ENCODE measurements at regions not wholly inside any gene's neighbourhood (a gene's known extent, or its start where the extent isn't known, plus 50 kb on each side); places are given as distances from the start of the nearest gene placed in this dataset.

- H3K9me3 ChIP-seq = no peaks in the 10 kb centered on the region
- TF ChIP-seq CTCF (IDR thresholded peaks at IDR 0.05) = no peak
- H3K4me1 ChIP-seq = no peaks in the 10 kb centered on the region
- no peak overlapping the region for H3K27ac ChIP-seq
- ATAC-seq = peak in 1 of 2 donors; percentile 53
- no peak overlapping the region for H3K4me3 ChIP-seq
- no peaks in the 10 kb centered on the region for H3K27me3 ChIP-seq (ENCODE audit: low read depth)
- no peak for DNase-seq
- intact Hi-C loops (cut with DNase I) = no loop called here
- H3K36me3 ChIP-seq = no peaks in the 10 kb centered on the region
Observed at GRCh38 chr10:94111367-94111766, 117.6 kb downstream of the PLCE1 start.

- H3K4me3 ChIP-seq = no peak overlapping the region
- intact Hi-C loops (cut with DNase I) = no loop called here
- no peaks in the 10 kb centered on the region for H3K4me1 ChIP-seq
- no peaks in the 10 kb centered on the region for H3K9me3 ChIP-seq
- no peaks in the 10 kb centered on the region for H3K27me3 ChIP-seq (ENCODE audit: low read depth)
- H3K36me3 ChIP-seq = no peaks in the 10 kb centered on the region
- DNase-seq (no peak), ATAC-seq (no peak)
- TF ChIP-seq CTCF (IDR thresholded peaks at IDR 0.05) = no peak
- H3K27ac ChIP-seq = no peak overlapping the region
Observed at GRCh38 chr10:94112321-94112720, 118.6 kb downstream of the PLCE1 start.

GRCh38 chr10:94115725-94116124 lies 122.0 kb downstream of the PLCE1 start:
- DNase-seq = no peak
- intact Hi-C loops (cut with DNase I) = no loop called here
- Histone ChIP-seq H3K27me3 (ENCODE audit: low read depth) (no peaks in the 10 kb centered on the region), H3K4me1 (no peaks in the 10 kb centered on the region), H3K36me3 (no peaks in the 10 kb centered on the region), H3K9me3 (no peaks in the 10 kb centered on the region), H3K4me3 (no peak overlapping the region), H3K27ac (no peak overlapping the region)
- ATAC-seq = no peak
- TF ChIP-seq CTCF (IDR thresholded peaks at IDR 0.05) = no peak

- H3K4me3 ChIP-seq = no peak overlapping the region
- no peak overlapping the region for H3K27ac ChIP-seq
- H3K27me3 ChIP-seq (ENCODE audit: low read depth) = no peaks in the 10 kb centered on the region
- H3K36me3 ChIP-seq = no peaks in the 10 kb centered on the region
- no peak for ATAC-seq
- DNase-seq = no peak
- TF ChIP-seq CTCF (IDR thresholded peaks at IDR 0.05) = no peak
- intact Hi-C loops (cut with DNase I) = no loop called here
- H3K9me3 ChIP-seq = no peaks in the 10 kb centered on the region
- H3K4me1 ChIP-seq = no peaks in the 10 kb centered on the region
Observed at GRCh38 chr10:94116848-94117247, 123.1 kb downstream of the PLCE1 start.

GRCh38 chr10:94122211-94122610 lies 128.5 kb downstream of the PLCE1 start:
- intact Hi-C loops (cut with DNase I) = no loop called here
- ATAC-seq (no peak), DNase-seq (no peak)
- no peak for TF ChIP-seq CTCF (IDR thresholded peaks at IDR 0.05)
- Histone ChIP-seq H3K36me3 (no peaks in the 10 kb centered on the region), H3K27me3 (ENCODE audit: low read depth) (no peaks in the 10 kb centered on the region), H3K4me1 (peaks cover 11% of the 10 kb centered on the region), H3K4me3 (no peak overlapping the region), H3K9me3 (no peaks in the 10 kb centered on the region), H3K27ac (no peak overlapping the region)

Measured in lower lobe of right lung (tissue), 2 donors.